Erythroblast (primary cell): ENCODE measurements at regions not wholly inside any gene's neighbourhood (a gene's known extent, or its start where the extent isn't known, plus 50 kb on each side); places are given as distances from the start of the nearest gene placed in this dataset.

Experiments used
- DNase-seq, 2 experiments: peaks; one replicate each; lab custom pipeline; 2025; lab: John Stamatoyannopoulos, UW
- GATA1 ChIP-seq: IDR thresholded peaks from 2 replicates; pipeline ENCODE4 v1.6.1; 2011; ENCODE audit warnings: low read depth, mild to moderate bottlenecking, control low read depth, low read length, moderate library complexity
- POLR2A ChIP-seq: IDR thresholded peaks from 2 replicates; pipeline ENCODE4 v1.6.1; 2011; ENCODE audit warnings: mild to moderate bottlenecking, low read length

- DNase-seq: no peak
- TF ChIP-seq POLR2A (no peak), GATA1 (no peak)
These were observed 242.6 kb upstream of the AGTR1 start for GRCh38 chr3:148455098-148455497.

DNA sequence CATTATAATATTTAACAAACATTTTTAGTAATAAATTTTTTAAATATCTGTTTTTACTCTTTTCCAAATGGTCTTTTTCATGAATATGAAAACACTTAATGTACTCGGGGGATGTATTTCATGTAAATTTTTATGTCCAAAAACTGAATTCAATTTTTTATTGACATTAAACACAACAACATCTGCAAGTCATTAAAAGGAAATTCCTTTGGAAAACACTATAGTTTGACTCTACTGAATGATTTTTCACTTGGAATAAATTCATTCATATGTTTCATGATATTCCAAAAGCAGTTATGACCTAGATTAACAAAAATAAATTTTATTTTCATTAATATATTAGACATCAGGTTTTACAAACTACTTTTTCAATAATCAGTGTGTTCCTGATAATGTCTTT, 239.8 kb upstream of the AGTR1 start:
- TF ChIP-seq POLR2A (no peak), GATA1 (no peak)

DNA sequence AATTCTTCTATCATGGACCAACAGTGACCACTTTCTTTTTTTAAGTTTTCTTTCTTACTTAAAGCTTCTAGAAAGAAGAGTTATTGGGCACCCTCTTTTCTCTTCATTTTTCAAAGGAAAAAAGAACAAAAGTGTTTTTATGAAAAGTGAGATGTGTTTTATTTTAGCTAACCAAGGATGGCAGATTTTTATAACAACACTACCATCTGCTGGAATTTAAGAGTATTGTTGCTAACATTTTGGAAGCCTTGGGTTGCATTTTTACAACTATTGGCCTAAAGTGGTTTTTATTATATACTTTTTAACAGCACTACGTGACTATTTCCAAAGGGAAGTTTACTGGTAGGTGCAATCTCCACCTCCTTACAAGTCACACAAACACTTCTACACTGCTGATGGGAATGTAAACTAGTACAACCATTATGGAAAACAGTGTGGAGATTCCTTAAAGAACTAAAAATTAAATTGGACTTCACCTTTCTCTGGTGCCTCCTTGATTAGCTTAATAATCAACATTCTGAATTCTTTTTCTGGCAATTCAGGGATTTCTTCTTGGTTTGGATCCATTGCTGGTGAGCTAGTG, 237.7 kb upstream of the AGTR1 start:
- peak in 1 of 2 experiments; percentile 4 for DNase-seq
- TF ChIP-seq POLR2A (no peak), GATA1 (no peak)

More for the DNA sequence above, 239.8 kb upstream of the AGTR1 start:
- DNase-seq: no peak

- no peak for DNase-seq
- TF ChIP-seq GATA1 (no peak), POLR2A (no peak)
These were observed 237.0 kb upstream of the AGTR1 start for GRCh38 chr3:148460686-148461085.

- TF ChIP-seq POLR2A: no peak
- no peak for TF ChIP-seq GATA1
- DNase-seq: no peak
These were observed 233.5 kb upstream of the AGTR1 start for GRCh38 chr3:148464246-148464645.

- no peak for DNase-seq
- TF ChIP-seq POLR2A: no peak
- TF ChIP-seq GATA1: no peak
These were observed 231.6 kb upstream of the AGTR1 start for GRCh38 chr3:148466143-148466542.

GRCh38 chr3:148466980-148467740, 230.5 kb upstream of the AGTR1 start:
- no peak for DNase-seq
- TF ChIP-seq POLR2A (no peak), GATA1 (no peak)

DNA sequence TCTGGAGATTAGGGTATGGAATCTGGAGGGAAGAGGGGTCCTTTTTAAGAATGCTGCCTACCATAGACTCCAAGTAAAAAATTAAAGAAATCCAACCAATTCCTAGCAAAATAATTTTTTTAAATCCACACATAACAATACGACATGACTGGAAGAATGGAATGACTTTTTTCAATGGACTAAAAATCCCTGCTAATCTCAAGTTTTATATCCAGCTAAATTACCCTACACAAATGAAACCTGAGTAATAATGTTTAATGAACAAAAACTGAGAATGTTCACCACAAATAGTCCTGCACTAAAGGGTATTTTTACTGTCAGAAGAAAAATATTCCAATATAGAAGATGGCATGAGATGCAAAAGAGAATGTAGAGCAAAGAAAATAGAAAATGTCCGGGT, 220.3 kb upstream of the AGTR1 start:
- DNase-seq: no peak
- no peak for TF ChIP-seq GATA1
- TF ChIP-seq POLR2A: no peak

DNA sequence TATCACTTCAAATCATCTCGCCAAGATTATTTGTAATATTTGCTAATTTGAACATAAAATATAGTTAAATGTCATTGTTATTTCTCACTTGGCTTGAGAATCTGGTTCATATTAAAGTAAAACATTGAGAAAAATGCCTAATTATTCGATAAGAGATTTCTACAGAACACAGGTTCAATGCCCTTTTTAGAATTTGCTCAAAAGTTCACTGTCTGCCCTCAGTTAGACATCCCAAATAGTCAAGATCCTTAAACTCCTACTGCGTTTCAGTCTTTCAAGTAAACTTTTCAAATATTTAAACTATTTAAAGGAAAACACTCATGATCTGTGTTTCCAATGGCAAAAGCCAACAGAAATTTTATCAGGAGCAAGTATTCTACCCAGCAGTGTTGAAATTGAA, 204.1 kb upstream of the AGTR1 start:
- TF ChIP-seq POLR2A: no peak
- TF ChIP-seq GATA1: no peak

DNA sequence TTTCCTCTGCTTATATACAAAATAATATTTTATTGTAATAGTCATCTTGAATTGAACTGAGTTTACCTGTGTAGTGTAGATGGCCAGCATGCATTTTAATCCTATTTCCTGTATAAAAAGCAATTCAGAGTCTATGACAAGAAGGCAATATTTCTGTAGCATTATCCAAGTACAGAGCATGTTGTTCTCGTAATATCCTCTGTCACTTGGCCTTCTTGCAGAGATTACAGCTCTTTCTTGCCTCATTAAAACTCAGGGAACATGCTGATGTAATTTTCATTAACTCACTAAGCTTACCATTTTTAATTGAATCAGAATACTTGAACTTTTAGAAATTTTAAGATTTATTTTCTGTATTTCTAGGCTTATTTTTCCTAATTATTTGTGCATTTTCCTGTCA, 203.3 kb upstream of the AGTR1 start:
- TF ChIP-seq POLR2A (no peak), GATA1 (no peak)
- DNase-seq: no peak

More for the DNA sequence above, 204.1 kb upstream of the AGTR1 start:
- no peak for DNase-seq

DNA sequence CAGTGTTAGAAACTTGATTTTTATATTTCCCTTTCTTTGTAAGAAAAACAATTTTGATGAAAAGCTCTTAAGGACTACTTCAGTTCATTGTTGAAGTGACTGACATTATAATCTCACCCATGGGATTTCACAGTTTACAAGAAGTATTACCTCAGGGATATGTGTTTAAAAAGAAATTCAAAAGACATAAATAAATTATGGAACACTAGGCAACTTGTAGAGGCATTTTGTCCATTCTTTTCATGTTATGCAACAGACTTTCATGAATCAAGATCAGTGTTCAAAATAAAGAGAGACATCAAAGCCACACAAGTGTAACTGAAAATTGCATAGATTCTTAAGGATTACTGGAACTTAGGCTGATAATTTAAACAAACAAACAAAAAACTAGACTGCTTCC, 196.8 kb upstream of the AGTR1 start:
- no peak for DNase-seq

DNA sequence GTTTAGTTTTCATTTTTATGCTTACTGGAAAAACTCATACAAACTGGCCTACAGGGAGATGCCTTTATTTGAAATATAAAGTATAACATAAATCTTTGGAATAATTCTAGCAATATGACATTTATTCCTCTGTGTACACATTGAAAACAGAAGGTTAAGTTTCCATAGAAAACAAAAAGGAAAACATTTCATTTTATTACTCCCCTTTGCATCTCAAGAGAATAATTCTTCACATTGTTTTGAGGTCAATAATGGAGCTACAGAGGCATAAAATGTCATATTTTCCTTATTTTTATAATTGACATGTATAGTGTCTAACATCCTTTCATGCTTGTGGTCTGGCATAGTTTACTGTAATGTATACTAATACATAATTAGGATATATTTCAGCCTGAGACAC, 187.6 kb upstream of the AGTR1 start:
- no peak for DNase-seq
- TF ChIP-seq POLR2A: no peak
- TF ChIP-seq GATA1: no peak

More for the DNA sequence above, 196.8 kb upstream of the AGTR1 start:
- no peak for TF ChIP-seq GATA1
- no peak for TF ChIP-seq POLR2A

GRCh38 chr3:148510561-148510960, 187.1 kb upstream of the AGTR1 start:
- no peak for TF ChIP-seq POLR2A
- TF ChIP-seq GATA1: no peak
- DNase-seq: no peak

DNA sequence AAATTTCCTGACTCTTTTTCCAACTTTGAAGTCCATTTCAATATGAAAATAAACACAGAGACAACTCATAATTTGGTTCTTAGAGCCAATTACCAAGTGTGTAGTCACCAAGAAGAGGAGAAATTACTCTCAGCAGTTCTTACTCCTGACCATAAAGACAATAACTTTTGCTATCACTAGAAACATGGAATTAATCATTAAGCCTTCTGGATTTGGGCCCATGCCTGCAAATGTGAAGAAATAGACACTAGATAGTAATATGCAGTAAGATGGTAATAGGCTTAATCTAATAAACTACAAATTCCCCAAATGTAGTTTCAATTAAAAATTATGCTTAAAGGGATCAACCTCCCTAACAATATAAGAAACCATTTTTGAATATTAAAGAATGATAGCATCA, 185.1 kb upstream of the AGTR1 start:
- no peak for DNase-seq

More for the DNA sequence above, 185.1 kb upstream of the AGTR1 start:
- TF ChIP-seq POLR2A: no peak
- TF ChIP-seq GATA1: no peak
